ENCODE measurements at regions not wholly inside any gene's neighbourhood (a gene's known extent, or its start where the extent isn't known, plus 50 kb on each side); places are given as distances from the start of the nearest gene placed in this dataset.
"Not testable (repeated sequence)": the region's sequence is repeated elsewhere in the genome, so short reads cannot be mapped to it uniquely, and the experiment has no call there.

GRCh38 chr5:159489779-159490178 is 159.5 kb upstream of the IL12B start:
- H3K27ac ChIP-seq (ENCODE audit: low read depth, low read length), result no peak overlapping the region
- no peak overlapping the region for H3K4me3 ChIP-seq (ENCODE audit: low read depth in 1 of 2, low read length in 2 of 2)
- no peak overlapping the region for H3K9ac ChIP-seq (ENCODE audit: low read depth in 1 of 2, low read length in 2 of 2)
- no peaks in the 10 kb centered on the region for H3K27me3 ChIP-seq (ENCODE audit: control insufficient read depth in 1 of 2, insufficient read depth in 2 of 2, low read length in 2 of 2)
- H3K9me3 ChIP-seq (ENCODE audit: control insufficient read depth in 1 of 2, low read length in 2 of 2), result no peaks in the 10 kb centered on the region
- H3K4me1 ChIP-seq (ENCODE audit: control insufficient read depth in 1 of 2, insufficient read depth in 2 of 2, low read length in 2 of 2), result no peaks in the 10 kb centered on the region
- no peaks in the 10 kb centered on the region for H3K36me3 ChIP-seq (ENCODE audit: control insufficient read depth in 1 of 2, insufficient read depth in 2 of 2, low read length in 2 of 2)

DNA sequence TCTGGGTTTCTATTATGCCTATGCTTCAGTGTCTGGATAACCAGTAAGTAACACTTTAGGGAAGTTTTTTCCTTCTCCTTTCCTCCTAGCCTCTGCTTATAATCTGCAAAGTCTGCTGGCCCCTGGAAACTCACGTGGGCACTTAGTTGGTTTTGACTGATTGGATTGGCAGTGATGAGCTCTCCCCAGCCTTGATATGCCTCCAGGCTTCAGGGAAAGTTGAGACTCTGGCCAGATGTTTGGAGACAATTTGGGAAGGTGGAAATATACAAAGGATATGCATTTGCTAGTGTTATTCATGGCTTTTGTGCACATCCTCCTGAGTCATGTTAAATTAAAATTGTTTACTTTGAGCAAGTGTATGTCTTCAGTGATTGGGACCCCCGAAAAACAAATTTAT is 160.2 kb upstream of the IL12B start:
- no peaks in the 10 kb centered on the region for H3K4me1 ChIP-seq (ENCODE audit: control insufficient read depth in 1 of 2, insufficient read depth in 2 of 2, low read length in 2 of 2)
- no peaks in the 10 kb centered on the region for H3K9me3 ChIP-seq (ENCODE audit: control insufficient read depth in 1 of 2, low read length in 2 of 2)
- H3K9ac ChIP-seq (ENCODE audit: low read depth in 1 of 2, low read length in 2 of 2), result no peak overlapping the region
- H3K27me3 ChIP-seq (ENCODE audit: control insufficient read depth in 1 of 2, insufficient read depth in 2 of 2, low read length in 2 of 2), result no peaks in the 10 kb centered on the region
- no peak overlapping the region for H3K4me3 ChIP-seq (ENCODE audit: low read depth in 1 of 2, low read length in 2 of 2)
- no peaks in the 10 kb centered on the region for H3K36me3 ChIP-seq (ENCODE audit: control insufficient read depth in 1 of 2, insufficient read depth in 2 of 2, low read length in 2 of 2)
- H3K27ac ChIP-seq (ENCODE audit: low read depth, low read length), result no peak overlapping the region

GRCh38 chr5:159493696-159494095 is 163.4 kb upstream of the IL12B start:
- Histone ChIP-seq H3K27me3 (ENCODE audit: control insufficient read depth in 1 of 2, insufficient read depth in 2 of 2, low read length in 2 of 2) (no peaks in the 10 kb centered on the region), H3K27ac (ENCODE audit: low read depth, low read length) (no peak overlapping the region), H3K4me1 (ENCODE audit: control insufficient read depth in 1 of 2, insufficient read depth in 2 of 2, low read length in 2 of 2) (no peaks in the 10 kb centered on the region), H3K36me3 (ENCODE audit: control insufficient read depth in 1 of 2, insufficient read depth in 2 of 2, low read length in 2 of 2) (no peaks in the 10 kb centered on the region), H3K9me3 (ENCODE audit: control insufficient read depth in 1 of 2, low read length in 2 of 2) (no peaks in the 10 kb centered on the region), H3K9ac (ENCODE audit: low read depth in 1 of 2, low read length in 2 of 2) (no peak overlapping the region), H3K4me3 (ENCODE audit: low read depth in 1 of 2, low read length in 2 of 2) (no peak overlapping the region)

- Histone ChIP-seq H3K36me3 (ENCODE audit: control insufficient read depth in 1 of 2, insufficient read depth in 2 of 2, low read length in 2 of 2) (no peaks in the 10 kb centered on the region), H3K9me3 (ENCODE audit: control insufficient read depth in 1 of 2, low read length in 2 of 2) (no peaks in the 10 kb centered on the region), H3K4me3 (ENCODE audit: low read depth in 1 of 2, low read length in 2 of 2) (no peak overlapping the region), H3K27me3 (ENCODE audit: control insufficient read depth in 1 of 2, insufficient read depth in 2 of 2, low read length in 2 of 2) (no peaks in the 10 kb centered on the region), H3K9ac (ENCODE audit: low read depth in 1 of 2, low read length in 2 of 2) (no peak overlapping the region), H3K4me1 (ENCODE audit: control insufficient read depth in 1 of 2, insufficient read depth in 2 of 2, low read length in 2 of 2) (no peaks in the 10 kb centered on the region), H3K27ac (ENCODE audit: low read depth, low read length) (no peak overlapping the region)
Measured at GRCh38 chr5:159496773-159497172, 166.5 kb upstream of the IL12B start.

DNA sequence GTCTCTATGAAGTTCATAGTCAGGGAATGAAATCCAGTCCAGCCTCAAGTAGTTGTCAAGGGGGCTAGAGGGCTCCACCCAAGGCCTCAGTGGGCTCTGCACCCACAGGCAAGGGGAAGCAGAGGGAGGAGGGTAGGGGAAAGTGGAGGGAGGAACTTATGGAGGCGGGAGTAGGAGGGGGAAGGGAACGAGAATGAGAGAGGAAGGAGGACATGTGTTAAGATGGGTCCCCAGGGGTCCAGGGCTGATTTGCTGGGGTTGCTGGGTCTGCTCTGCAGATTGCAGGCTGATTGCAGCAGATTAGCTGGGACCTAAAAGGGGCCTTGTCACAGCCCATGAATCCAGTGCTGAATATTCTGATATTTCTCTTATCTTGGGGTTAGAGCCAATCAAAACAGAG is 166.9 kb upstream of the IL12B start:
- Histone ChIP-seq H3K27ac (ENCODE audit: low read depth, low read length) (no peak overlapping the region), H3K9me3 (ENCODE audit: control insufficient read depth in 1 of 2, low read length in 2 of 2) (no peaks in the 10 kb centered on the region), H3K4me1 (ENCODE audit: control insufficient read depth in 1 of 2, insufficient read depth in 2 of 2, low read length in 2 of 2) (no peaks in the 10 kb centered on the region), H3K36me3 (ENCODE audit: control insufficient read depth in 1 of 2, insufficient read depth in 2 of 2, low read length in 2 of 2) (no peaks in the 10 kb centered on the region), H3K27me3 (ENCODE audit: control insufficient read depth in 1 of 2, insufficient read depth in 2 of 2, low read length in 2 of 2) (no peaks in the 10 kb centered on the region), H3K9ac (ENCODE audit: low read depth in 1 of 2, low read length in 2 of 2) (no peak overlapping the region), H3K4me3 (ENCODE audit: low read depth in 1 of 2, low read length in 2 of 2) (no peak overlapping the region)

DNA sequence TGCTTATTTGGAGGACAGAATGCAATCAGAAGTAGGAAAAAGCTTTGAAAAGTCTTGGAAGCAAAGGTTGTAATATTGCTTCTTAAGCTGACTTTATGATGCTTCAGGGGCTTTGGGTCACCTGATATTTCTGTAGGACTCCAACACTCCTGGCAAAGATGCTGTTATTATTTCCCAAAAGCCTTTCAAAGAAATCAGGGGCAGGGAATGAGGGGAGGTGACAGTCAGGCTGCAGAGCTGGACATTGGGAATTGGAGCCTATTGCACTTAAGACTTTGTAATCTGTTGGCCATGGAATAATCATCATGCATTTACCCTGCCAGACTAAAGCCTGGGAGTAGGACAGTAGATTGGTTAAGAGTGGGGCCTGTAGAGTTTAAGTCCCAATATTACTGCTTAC is 168.3 kb upstream of the IL12B start:
- H3K36me3 ChIP-seq (ENCODE audit: control insufficient read depth in 1 of 2, insufficient read depth in 2 of 2, low read length in 2 of 2), result no peaks in the 10 kb centered on the region
- no peaks in the 10 kb centered on the region for H3K4me1 ChIP-seq (ENCODE audit: control insufficient read depth in 1 of 2, insufficient read depth in 2 of 2, low read length in 2 of 2)
- H3K27ac ChIP-seq (ENCODE audit: low read depth, low read length), result no peak overlapping the region
- H3K4me3 ChIP-seq (ENCODE audit: low read depth in 1 of 2, low read length in 2 of 2), result no peak overlapping the region
- no peaks in the 10 kb centered on the region for H3K9me3 ChIP-seq (ENCODE audit: control insufficient read depth in 1 of 2, low read length in 2 of 2)
- H3K27me3 ChIP-seq (ENCODE audit: control insufficient read depth in 1 of 2, insufficient read depth in 2 of 2, low read length in 2 of 2), result no peaks in the 10 kb centered on the region
- no peak overlapping the region for H3K9ac ChIP-seq (ENCODE audit: low read depth in 1 of 2, low read length in 2 of 2)

- not testable (repeated sequence) for H3K9ac ChIP-seq (ENCODE audit: low read depth in 1 of 2, low read length in 2 of 2); H3K4me1 ChIP-seq (ENCODE audit: control insufficient read depth in 1 of 2, insufficient read depth in 2 of 2, low read length in 2 of 2); H3K36me3 ChIP-seq (ENCODE audit: control insufficient read depth in 1 of 2, insufficient read depth in 2 of 2, low read length in 2 of 2); H3K27ac ChIP-seq (ENCODE audit: low read depth, low read length); H3K9me3 ChIP-seq (ENCODE audit: control insufficient read depth in 1 of 2, low read length in 2 of 2); H3K27me3 ChIP-seq (ENCODE audit: control insufficient read depth in 1 of 2, insufficient read depth in 2 of 2, low read length in 2 of 2); H3K4me3 ChIP-seq (ENCODE audit: low read depth in 1 of 2, low read length in 2 of 2)
Measured at GRCh38 chr5:159502116-159502515, 171.8 kb upstream of the IL12B start.

DNA sequence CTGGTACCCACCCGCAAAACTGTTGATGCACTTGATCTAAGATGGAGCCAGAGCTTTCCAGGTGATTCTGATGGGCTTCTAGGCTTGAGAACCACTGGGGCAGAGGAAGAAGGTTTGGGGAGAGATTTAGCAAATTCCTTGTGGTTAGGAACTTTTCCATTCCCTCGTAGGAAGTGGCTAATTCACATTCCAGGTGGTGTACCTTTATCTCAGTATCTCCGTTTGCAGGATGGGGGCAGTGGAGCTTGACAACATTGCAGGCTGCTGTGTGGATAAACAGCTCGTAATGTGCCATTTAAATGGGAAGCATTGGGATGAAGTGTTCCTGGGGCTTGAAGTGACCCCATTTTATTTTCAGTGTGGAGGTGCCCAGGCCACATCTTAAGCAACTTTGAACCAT is 172.9 kb upstream of the IL12B start:
- Histone ChIP-seq H3K4me1 (ENCODE audit: control insufficient read depth in 1 of 2, insufficient read depth in 2 of 2, low read length in 2 of 2) (peaks cover 0 to 6% of the 10 kb centered on the region in 2 donors), H3K27ac (ENCODE audit: low read depth, low read length) (no peak overlapping the region), H3K9ac (ENCODE audit: low read depth in 1 of 2, low read length in 2 of 2) (no peak overlapping the region), H3K4me3 (ENCODE audit: low read depth in 1 of 2, low read length in 2 of 2) (no peak overlapping the region), H3K36me3 (ENCODE audit: control insufficient read depth in 1 of 2, insufficient read depth in 2 of 2, low read length in 2 of 2) (no peaks in the 10 kb centered on the region), H3K27me3 (ENCODE audit: control insufficient read depth in 1 of 2, insufficient read depth in 2 of 2, low read length in 2 of 2) (no peaks in the 10 kb centered on the region), H3K9me3 (ENCODE audit: control insufficient read depth in 1 of 2, low read length in 2 of 2) (no peaks in the 10 kb centered on the region)

DNA sequence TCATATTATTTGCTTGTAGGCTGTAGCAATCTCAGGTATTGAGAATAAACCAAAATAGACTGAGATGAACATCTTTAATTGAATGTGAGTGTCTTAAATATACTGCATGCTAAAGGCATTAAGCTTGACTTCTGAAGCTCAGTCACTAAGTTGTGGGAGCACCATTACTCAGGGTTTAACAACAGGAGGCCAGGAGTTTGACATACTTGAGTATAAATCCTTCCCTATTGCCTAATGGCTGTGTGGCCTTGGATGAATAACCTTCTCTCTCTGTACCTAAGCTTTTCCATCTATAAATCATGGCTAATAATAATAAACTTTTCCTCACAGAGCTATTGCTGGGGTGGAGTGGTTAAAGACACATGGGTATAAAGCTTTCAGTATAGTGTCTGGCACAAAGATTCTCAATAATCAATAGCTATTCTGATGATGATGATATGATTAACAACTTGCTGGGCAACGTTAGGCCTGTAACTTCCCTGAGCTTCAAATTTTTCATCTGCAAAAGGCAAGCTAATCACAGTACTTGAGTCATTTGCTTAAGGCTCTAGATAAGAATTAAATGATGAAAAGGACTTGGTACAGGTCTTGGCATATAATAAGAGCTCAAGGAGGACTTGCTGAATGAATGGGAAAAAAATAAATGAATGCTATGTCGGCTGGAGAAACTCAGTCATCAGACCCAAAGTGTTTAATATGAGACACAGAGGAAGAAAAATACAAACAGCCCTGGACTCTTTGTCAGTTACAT is 174.0 kb upstream of the IL12B start:
- Histone ChIP-seq H3K9me3 (ENCODE audit: control insufficient read depth in 1 of 2, low read length in 2 of 2) (no peaks in the 10 kb centered on the region), H3K27ac (ENCODE audit: low read depth, low read length) (no peak overlapping the region), H3K36me3 (ENCODE audit: control insufficient read depth in 1 of 2, insufficient read depth in 2 of 2, low read length in 2 of 2) (no peaks in the 10 kb centered on the region), H3K9ac (ENCODE audit: low read depth in 1 of 2, low read length in 2 of 2) (no peak overlapping the region), H3K4me3 (ENCODE audit: low read depth in 1 of 2, low read length in 2 of 2) (no peak overlapping the region), H3K27me3 (ENCODE audit: control insufficient read depth in 1 of 2, insufficient read depth in 2 of 2, low read length in 2 of 2) (no peaks in the 10 kb centered on the region), H3K4me1 (ENCODE audit: control insufficient read depth in 1 of 2, insufficient read depth in 2 of 2, low read length in 2 of 2) (peaks cover 0 to 6% of the 10 kb centered on the region in 2 donors)

GRCh38 chr5:159504857-159505304 is 174.6 kb upstream of the IL12B start:
- no peaks in the 10 kb centered on the region for H3K27me3 ChIP-seq (ENCODE audit: control insufficient read depth in 1 of 2, insufficient read depth in 2 of 2, low read length in 2 of 2)
- no peak overlapping the region for H3K4me3 ChIP-seq (ENCODE audit: low read depth in 1 of 2, low read length in 2 of 2)
- peaks cover 0 to 6% of the 10 kb centered on the region in 2 donors for H3K4me1 ChIP-seq (ENCODE audit: control insufficient read depth in 1 of 2, insufficient read depth in 2 of 2, low read length in 2 of 2)
- no peaks in the 10 kb centered on the region for H3K9me3 ChIP-seq (ENCODE audit: control insufficient read depth in 1 of 2, low read length in 2 of 2)
- H3K36me3 ChIP-seq (ENCODE audit: control insufficient read depth in 1 of 2, insufficient read depth in 2 of 2, low read length in 2 of 2), result no peaks in the 10 kb centered on the region
- no peak overlapping the region for H3K9ac ChIP-seq (ENCODE audit: low read depth in 1 of 2, low read length in 2 of 2)
- no peak overlapping the region for H3K27ac ChIP-seq (ENCODE audit: low read depth, low read length)

Data from duodenal mucosa (tissue), 2 donors.